NCI-H345 treated with DMSO at 0.1 percent for 48 hours (cell line): ENCODE measurements at regions not wholly inside any gene's neighbourhood (a gene's known extent, or its start where the extent isn't known, plus 50 kb on each side); places are given as distances from the start of the nearest gene placed in this dataset.

ENCODE experiments used
- DNase-seq: peaks from one replicate; lab custom pipeline; 2025; ENCODE audit not compliant: unreplicated experiment; lab: John Stamatoyannopoulos, UW

DNA sequence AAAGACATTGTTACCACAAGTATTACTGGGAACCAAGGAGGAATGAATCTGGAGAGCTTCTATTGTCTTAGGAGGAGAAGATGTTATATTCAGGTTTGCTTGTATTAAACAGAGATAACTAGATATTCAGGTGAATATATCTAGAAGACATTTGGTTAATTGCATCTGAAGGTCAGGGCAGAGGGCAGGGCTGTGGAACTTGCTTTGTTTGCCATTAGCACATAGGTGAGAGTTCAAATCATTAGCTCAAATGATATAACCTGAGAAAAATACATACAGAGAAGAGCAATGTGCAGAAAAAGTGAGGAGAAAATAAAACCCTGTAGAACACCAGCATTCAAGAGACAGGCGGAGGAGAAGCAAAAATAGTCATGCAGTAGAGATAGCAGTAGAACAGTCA lies 116.8 kb downstream of the DNAJB9 start:
- DNase-seq: no peak

GRCh38 chr7:108697254-108697653 lies 127.6 kb downstream of the DNAJB9 start:
- no peak for DNase-seq

DNA sequence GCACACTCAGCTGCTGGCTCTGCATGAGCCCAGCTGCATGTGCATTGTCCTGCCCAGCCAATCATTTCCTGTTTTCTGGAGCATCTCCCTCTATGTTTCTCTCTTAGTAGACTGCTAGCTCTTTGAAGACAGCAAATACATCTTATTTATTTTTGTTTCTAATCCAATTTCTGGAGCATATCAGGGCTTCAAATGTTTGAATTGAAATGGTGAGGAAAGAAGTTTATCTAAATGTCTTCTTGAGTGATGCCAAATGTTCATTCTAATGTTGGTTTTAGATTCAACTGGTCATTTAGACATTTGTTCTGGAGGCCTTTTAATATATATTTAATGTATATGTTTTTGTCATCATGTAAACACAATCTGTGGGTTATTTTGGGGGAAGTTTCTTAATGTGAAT lies 141.9 kb downstream of the DNAJB9 start:
- no peak for DNase-seq

GRCh38 chr7:108716783-108717182 lies 147.1 kb downstream of the DNAJB9 start:
- no peak for DNase-seq

GRCh38 chr7:108717781-108718180 lies 148.1 kb downstream of the DNAJB9 start:
- DNase-seq: no peak

DNA sequence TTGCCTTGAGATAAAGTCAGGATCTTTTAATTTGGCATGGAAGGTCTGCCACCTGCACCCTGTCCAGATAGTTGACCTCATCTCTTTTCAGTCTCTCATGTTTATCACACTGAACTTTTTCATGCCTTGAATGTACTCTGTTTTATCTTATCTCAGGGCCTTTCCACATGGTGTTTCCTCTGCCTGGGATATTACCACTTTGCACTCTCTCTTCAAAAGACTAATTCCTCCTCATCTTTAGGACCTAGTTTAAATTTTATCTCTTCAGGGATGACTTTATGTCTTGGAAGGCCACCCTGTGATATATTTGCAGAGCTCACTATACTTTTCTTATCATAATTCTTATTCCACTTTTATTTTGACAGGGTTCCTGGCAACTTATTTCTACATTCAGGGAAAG lies 150.0 kb downstream of the DNAJB9 start:
- no peak for DNase-seq

DNA sequence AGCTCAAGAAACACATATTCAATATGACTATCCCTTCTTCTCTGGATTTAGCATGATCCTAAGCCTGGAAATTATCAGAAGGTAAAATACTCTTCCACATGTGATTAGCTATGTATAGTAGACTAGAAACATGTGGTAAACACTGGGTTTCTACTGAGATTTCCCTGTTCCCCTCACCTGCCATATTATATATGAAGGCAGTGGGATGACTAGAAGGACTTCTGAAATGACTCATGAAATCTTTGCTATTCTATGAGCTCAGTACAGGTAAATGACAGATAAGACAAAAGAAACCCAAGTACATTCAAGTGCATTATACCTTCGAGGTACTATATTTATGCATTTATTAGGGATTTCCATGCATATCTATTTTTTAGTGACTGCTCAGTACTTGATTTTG lies 152.9 kb downstream of the DNAJB9 start:
- DNase-seq: no peak

DNA sequence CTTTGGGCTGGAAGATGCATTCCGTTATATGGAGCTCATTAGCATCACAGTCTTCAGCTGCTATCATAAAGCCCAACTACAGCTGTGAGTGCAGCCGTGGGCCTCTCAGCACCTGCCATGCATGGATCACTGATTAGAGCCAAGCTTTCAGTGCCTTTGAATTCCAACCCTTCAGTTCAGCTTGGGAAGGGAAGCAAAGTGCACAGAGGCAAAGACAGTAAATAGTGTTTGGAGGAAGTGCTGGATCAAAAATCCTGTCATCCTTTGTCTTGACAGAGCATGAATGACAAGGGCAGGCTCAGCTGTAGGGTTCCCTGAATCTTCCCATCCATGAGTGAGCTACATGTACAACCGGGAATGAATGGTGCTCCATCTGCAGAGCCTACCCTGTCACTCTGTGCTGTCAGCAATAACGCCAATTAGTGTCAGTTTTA lies 153.7 kb downstream of the DNAJB9 start:
- no peak for DNase-seq

GRCh38 chr7:108724251-108725100 lies 154.8 kb downstream of the DNAJB9 start:
- no peak for DNase-seq

DNA sequence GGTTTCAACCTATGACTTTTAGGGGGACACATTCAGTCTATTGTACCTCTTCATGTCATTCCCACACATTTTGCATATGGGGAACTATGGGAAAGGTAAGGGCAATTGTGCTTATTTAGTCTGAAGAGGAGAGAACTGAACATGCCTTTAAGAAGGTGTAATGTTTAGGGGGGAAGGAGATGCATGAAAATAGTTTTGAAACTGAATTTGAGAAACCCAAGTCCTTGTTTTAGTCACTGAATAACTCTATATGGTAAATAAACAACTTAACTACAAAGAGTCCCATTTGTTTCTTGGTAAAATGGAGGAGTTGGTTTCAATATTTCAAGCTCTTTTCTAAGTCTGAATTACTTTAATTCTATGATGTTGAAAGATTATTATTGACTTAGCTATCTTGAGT lies 166.1 kb downstream of the DNAJB9 start:
- no peak for DNase-seq

DNA sequence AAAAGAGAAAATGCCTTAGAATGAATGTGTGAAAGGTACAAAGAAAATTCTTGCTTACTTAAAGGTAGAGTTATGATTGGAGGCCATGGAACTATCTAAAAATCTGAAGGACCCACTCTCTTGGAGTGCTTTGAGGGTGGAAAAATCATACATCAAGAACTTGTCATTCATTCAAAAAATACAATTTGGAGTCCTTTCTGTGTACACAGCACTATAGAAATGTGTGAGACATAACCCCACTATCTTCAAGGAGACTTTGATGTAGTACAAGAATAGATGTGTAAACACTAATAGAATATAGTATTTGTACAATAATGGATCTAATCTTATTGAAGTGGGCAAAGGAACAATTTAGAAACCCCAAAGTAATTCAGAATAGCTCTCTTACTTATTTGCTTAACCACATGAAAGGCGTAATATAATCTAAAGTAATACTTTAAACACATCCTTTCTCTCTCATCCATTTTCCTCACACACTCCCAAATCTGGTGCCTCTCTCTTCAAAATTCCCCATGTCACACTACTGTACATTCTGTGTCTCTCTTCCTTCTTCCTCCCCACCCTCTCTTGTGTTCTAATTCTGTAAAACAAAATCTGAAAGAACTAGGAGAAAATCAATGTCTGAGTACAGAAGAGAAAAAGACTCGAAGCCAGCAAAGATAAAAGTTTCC lies 166.7 kb downstream of the DNAJB9 start:
- no peak for DNase-seq

DNA sequence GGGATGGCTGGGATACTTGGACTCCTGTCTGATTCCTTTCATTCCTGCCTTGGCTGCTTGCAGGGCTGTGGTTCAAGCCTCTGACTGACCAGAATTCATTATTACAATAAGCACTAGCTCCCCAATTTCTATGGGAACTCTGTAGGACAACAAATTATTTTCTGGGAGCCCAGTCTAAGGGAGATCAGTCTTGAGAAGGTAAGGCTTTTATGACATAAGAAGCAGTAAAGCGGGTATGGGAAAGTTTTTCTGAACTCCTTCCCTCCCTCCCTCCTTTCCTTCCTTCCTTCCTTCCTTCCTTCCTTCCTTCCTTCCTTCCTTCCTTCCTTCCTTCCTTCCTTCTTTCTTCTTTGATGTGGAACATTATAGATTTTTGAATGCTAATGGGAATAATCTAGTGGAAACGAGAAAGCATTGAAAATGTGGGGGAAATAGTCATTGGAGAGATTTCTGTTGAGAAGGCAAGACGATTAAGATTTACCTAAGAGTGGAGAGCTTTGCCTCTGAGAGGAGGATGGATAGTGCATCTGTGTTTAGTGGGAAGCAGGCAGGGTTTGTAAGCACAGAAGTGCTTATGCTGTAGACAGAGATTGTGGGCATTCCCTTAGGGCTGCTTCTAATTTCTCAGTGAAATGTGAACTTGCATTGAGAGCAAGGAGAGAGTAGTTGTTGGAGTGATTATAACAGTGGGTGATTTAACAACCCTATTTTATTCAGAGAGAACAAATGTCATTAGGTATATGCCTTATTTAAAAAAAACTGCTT lies 201.5 kb downstream of the DNAJB9 start:
- DNase-seq: no peak

DNA sequence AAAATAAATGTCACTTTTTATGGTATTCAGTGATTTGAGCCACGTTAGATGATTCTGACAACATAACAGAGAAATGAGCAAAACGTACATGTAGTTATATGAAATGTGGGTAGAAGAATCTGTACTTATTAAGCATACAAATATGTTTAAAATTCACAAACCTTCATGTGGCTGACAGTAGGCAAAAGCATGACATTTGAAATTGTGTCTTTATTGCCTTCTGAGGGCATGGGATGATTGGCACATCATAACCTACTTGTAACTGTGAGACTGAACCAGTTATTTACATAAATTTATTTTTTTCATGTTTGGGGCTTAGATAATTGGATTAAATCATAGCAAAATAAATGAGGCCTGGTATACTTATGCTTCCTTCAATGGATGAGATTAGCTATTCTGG lies 202.2 kb downstream of the DNAJB9 start:
- DNase-seq: no peak

DNA sequence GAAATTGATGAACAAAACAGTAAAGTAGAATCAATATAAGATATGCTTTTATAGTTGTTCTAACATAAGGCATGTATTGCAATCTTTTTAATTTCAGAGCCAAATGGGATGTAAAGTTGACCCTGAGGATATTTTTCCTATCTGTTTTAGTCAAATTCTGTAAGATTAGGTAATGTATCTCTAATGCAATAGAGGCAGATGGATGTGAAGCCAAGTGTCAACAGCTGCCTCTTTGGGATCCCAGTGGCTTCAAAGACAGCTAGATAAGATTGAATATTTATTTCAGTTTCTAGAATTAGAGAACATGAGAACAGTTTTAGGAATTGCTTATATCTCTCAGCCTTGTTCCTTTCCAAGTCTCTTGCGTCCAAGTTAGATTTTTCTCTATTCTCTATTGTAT lies 208.3 kb downstream of the DNAJB9 start:
- DNase-seq: no peak

- DNase-seq: no peak
These were observed 219.8 kb downstream of the DNAJB9 start for GRCh38 chr7:108789451-108789850.

GRCh38 chr7:108794466-108794865 lies 224.8 kb downstream of the DNAJB9 start:
- no peak for DNase-seq

GRCh38 chr7:108802650-108803049 lies 233.0 kb downstream of the DNAJB9 start:
- DNase-seq: no peak

DNA sequence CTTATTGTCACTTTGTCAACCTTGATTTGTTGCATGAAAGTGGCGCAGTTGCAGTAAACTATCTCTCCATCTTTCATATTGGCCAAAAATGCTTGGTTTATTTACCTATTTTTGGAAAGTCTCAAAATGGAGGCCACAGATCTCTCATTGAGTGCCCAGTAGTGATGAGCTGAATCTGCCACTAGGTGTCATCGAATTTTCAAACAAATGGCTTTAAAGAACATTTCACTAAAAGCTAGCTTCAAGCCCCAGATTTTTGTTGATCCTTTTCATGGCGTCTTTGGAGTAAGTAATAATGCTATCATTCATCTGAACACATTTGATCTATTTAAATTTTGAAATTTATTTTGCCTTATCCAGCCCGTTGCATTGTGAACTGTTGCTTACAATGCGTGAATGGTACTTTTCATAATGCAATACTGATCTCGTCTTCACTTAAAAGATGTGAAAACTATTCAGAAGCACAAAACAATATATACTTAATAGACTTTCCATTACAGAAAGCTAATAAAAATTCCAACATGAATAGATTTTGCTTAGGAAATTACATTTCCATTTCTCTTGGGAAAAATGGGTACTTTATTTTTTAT lies 236.2 kb downstream of the DNAJB9 start:
- DNase-seq: no peak

DNA sequence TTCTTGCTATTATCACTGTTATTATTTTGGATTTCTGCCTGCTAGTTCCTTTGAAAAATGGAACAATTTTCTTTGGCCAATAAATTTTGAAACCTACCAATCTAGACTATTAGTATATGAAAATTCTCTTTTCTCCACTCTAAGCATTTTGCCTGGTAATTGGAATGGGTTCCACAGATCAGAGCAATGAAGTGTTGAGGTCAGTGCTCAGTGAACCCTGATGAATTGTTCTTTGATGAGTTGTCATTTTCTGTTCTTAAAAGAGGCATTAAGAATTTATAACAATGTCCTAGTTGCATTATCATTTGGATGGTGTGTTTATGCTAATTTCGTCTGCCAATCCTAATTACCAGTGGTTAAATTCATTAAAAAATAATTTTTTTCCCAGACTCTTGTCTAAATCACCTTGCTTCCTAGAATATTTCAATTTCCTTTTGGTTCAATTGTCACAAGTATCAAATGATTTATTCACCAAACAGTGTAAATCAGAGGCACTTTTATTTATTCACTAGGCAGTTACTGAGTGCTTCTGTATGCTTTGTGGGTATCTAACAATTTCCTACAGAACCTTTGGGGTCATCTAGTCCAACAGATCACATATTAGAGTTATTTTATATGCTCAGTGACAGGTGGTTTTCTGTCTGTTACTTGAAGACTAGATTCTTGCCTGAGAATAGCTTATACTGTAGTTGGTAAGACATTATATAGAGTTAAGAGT lies 239.0 kb downstream of the DNAJB9 start:
- DNase-seq: no peak

DNA sequence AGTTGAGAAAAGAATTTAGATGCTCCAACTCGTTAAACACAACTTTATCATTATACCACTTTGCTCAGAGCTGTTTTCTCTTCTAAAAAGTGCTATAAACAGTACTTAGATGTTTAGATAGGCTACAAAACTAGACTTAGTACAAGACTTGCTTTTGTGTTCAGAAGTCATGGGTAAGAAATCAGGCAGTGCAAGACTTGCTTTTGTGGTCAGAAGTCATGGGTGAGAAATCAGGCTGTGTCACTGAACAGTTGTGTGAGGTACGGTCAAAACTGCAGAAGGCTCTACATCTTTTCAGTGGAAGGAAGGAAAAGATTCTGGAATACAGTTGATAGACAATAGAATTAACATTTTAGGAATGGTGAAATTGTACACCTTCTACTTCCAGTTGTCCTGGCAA lies 239.7 kb downstream of the DNAJB9 start:
- no peak for DNase-seq
